Uterus (tissue), 2 donors: ENCODE measurements at regions not wholly inside any gene's neighbourhood (a gene's known extent, or its start where the extent isn't known, plus 50 kb on each side); places are given as distances from the start of the nearest gene placed in this dataset.

ENCODE experiments used
- CTCF ChIP-seq, 4 experiments: fragments of 200-600 bp in 2 of 4; fragments of 450-650 bp in 2 of 4; sonication (generic) in 2 of 4; IDR thresholded peaks; one replicate each; pipeline ENCODE4 v1.5.1; 2016 to 2019; ENCODE audit warnings: antibody characterized with exemption in 4 of 4, mild to moderate bottlenecking in 2 of 4, moderate library complexity in 1 of 4
- POLR2A ChIP-seq, 2 donors: fragments of 450-650 bp; IDR thresholded peaks; one replicate each; pipeline ENCODE4 v1.6.1; 2016; ENCODE audit warnings: antibody characterized with exemption in 2 of 2, mild to moderate bottlenecking in 1 of 2, moderate library complexity in 1 of 2

GRCh38 chr13:88585861-88586260, 914.7 kb downstream of the SLITRK5 start:
- TF ChIP-seq CTCF (IDR thresholded peaks at IDR 0.05) (no peak), POLR2A (IDR thresholded peaks at IDR 0.05) (no peak)
